HG03066 (cell line): ENCODE measurements at regions not wholly inside any gene's neighbourhood (a gene's known extent, or its start where the extent isn't known, plus 50 kb on each side); places are given as distances from the start of the nearest gene placed in this dataset.

Source experiments
- ATAC-seq: cut with Tn5 transposase; IDR thresholded peaks from one replicate; pipeline ENCODE4 v1.9.1; 2021; ENCODE audit warnings: low read depth; ENCODE audit not compliant: unreplicated experiment

DNA sequence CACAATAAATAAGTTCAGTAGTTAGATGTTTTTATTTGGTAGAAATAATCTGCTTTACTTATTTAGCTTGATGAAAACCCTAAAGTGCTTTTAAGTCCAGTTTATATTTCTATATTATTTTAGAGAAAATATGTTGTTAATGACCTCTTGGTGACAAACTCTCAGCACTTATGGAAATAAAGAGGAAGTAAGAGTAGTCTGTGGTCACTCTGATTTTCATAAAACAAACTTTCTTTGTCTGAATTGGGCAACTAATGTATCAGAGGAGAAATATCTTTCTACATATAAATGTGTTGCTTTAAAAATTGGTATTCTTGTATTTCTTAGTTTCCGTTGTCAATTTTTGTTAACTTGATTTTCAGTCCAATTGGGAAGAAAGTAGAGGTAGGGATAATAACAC lies 878.9 kb upstream of the SEL1L start:
- no peak for ATAC-seq

GRCh38 chr14:82414853-82415539 lies 881.3 kb upstream of the SEL1L start:
- ATAC-seq = no peak

GRCh38 chr14:82419933-82420332 lies 886.3 kb upstream of the SEL1L start:
- ATAC-seq = no peak

GRCh38 chr14:82420871-82421270 lies 887.2 kb upstream of the SEL1L start:
- no peak for ATAC-seq

DNA sequence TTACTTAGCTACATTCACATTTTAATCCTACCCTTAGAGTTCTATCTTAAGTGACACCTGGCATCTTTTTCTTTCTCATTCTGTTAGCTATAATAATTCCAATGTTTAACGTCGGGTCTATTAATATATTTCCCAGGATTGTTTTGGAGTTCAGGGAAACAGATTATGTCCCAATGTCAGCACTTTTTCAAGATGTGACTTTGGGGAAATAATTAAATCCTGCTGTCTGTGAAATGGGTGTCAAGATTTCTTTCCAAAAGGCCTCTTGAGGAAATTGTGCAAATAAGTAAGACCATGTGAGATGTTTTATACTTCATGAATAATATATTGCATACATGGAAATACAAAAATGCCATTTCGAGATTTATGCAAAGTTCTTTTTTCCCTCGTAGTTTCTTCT lies 887.6 kb upstream of the SEL1L start:
- ATAC-seq = no peak

DNA sequence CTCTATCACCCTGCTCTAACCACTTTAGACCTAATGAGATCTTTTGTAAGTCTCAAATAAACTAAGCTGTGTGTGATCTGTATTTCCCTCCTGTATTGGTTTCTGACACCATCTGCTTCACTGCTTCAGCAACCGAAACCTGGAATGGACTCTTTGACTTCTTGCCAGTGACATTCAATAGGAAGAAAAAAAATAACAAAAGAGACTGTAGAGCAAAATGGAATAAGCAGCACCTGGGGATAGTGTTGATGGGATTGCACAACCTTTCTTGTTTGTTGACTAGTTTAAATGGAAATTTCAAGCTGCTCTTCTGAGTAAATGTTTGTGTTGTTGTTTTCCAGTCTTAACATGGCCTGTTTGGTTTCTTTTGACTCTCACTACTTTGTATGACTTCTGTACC lies 888.6 kb upstream of the SEL1L start:
- ATAC-seq = no peak

DNA sequence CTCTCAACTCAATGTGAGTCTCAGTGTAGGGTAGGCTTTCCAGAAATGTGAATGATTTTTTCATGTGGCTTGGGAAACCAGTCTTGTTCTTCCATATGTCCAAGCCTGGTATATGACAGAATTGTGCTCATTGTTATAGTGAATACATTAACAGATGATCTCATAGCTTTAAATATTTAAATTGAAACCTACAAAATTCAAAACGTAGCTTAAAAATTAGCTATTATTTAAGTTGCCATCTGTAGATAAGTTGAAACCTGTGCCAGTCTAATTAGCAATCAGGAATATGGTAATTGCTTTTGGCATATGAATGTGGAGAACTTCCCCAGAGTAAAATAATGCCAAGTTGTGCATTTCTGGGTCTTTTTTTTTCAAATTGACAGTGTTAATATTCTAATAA lies 891.6 kb upstream of the SEL1L start:
- no peak for ATAC-seq

DNA sequence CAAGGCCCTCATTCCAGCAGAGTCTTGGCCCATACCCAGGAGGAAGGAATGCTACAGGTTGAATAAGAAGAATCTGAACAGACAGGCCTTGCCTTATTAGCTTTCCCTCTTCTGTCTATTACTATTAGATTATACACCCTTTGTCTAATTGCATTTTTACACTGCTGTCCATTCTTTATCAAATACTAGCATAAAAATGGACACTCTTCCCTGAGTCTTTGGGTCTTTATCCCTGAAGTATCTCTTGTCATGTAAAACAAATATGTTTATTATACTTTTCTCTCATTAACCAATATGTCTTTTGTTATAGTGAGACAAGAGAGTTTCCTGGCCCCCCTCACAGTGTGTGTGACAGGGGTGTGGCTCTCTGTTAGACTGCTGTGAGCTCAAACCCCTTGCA lies 897.4 kb upstream of the SEL1L start:
- ATAC-seq = no peak

- ATAC-seq = no peak
Observed at GRCh38 chr14:82432301-82433105, 898.9 kb upstream of the SEL1L start.

DNA sequence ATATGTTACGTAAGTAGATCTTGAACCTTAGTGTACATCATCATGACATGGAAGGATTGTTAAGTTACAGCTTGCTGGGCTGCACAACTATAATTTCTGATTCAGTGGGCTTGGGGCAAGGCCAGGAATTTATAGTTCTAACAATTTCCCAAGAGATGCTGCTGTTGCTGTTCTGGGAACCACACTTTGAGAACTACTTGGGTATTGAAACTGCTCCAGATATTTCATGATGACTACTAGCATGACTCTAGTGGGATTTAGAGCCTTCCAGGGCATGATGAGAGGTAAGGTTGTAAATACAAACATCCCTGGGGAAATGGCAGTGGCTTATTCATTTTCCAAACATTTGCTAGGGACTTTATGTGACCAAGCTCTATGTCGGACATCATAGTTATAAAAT lies 904.8 kb upstream of the SEL1L start:
- no peak for ATAC-seq

DNA sequence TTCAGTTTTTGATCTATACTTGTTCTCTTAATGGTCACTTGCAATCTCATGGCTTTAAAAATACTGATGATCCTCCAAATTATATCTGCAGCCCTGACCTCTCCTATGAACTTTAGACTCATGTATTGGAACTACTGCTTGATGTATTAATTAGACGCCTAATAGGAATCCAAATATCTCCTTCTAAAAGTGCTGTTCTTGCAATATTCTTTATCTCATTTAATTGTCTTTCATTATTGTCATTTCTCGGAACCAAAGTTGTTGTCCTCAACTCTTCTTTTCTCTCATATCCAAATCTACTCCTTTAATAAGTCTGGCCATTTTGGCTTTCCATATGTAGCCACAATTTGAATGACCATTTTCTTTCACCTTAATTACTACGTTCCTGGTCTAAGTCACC lies 907.6 kb upstream of the SEL1L start:
- ATAC-seq = no peak

GRCh38 chr14:82445810-82446570 lies 912.3 kb upstream of the SEL1L start:
- no peak for ATAC-seq

DNA sequence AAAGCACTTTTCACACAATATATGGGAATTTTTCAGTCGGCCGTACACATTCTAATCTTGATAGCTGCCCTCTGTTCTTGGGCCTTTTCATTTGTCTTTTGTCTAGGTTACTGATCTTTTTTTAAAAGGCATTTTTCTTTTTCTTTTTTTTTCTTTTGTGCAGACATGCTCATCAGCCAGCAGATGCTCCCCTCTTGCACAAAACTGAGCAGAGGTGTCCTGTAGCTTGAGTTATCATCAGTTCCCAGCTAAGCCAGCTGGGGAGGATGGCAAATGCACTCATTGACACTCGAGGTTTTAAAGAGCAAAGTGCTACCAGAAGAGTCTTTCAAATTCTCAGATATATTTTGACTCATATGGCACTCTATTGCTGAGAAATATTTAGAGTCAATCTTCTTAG lies 913.9 kb upstream of the SEL1L start:
- ATAC-seq = no peak

DNA sequence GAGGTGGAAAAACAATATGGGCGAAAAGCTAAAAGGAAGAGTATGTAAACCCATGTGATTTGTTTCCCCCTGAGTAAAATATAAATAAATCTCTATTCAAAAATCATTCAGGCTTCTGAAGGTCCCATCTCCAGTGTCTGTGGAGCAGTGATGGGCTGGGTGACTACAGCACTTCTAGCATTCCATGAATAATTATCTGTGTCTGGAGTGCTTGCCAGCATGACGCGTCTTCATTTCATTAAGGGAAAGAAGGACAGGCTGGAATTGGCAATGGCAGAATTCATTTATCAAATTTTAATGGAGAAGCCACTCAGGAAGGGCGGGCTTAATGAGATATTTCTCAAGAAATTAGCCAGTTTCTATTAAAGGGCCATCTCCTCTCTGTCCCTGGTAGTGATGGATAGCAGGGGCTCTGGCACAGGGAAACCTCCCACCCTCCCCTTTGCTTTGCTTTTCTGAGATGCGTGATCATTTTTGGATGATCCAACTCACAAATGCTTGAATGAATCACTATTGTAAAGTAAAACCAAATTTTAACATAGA lies 916.3 kb upstream of the SEL1L start:
- no peak for ATAC-seq

- ATAC-seq = no peak
Observed at GRCh38 chr14:82451675-82452074, 918.0 kb upstream of the SEL1L start.

- ATAC-seq = no peak
Observed at GRCh38 chr14:82482345-82482744, 948.7 kb upstream of the SEL1L start.

- no peak for ATAC-seq
Observed at GRCh38 chr14:82488473-82488872, 954.8 kb upstream of the SEL1L start.

DNA sequence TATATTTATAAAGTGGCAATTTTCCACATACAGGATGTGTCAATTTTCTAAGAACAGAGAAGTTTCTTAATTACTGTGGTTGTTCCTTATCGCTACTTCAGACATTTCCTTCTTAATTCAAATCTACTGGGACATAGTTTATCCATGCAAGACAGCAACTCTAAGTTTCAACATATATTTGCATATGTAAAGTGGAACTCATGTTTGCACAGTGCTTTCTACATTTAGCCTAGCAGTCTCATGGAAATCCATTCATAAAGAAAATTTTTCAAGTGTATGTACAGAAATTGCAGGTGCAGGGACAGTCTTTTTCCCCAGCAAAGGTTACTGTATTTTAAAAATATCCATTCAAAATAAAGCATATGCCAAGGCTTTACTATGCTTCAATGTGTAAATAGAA lies 956.7 kb upstream of the SEL1L start:
- no peak for ATAC-seq

DNA sequence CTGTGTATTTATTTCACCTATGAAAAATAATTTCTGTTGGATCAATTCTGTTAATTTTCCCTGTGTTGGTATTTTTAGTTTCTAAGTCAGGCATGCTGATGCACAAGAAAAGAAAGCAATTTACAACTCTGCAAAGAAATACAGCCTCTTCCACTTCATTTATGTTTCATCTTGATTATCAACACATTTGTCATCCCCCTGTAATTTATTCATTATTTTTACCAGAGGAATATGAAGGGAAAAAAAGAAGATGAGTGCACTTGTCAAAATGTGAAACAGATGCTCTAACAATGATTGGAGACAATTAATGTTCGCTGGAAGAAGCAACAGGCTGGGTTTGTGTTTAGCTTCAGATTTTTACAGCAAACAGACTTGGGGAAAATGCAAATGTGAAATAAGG lies 958.5 kb upstream of the SEL1L start:
- ATAC-seq = no peak

DNA sequence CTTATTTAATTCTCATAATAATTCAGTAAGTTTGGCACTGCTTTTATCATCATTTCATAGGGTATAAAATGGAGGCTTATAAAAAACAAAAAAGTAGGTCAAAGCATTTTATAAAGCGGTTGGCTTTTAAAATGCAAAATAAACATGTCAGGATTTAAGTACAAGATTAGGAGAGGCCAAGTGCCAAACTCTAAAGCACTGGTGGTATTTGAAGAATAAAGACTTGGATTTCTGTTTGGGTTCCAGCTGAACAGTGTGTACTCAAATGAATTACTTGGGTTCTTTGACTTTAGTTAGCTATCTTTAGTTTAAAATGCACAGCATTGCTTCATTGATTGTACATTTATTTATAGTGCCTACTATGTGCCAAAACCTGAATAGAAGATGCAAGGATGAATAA lies 966.6 kb upstream of the SEL1L start:
- ATAC-seq = no peak

DNA sequence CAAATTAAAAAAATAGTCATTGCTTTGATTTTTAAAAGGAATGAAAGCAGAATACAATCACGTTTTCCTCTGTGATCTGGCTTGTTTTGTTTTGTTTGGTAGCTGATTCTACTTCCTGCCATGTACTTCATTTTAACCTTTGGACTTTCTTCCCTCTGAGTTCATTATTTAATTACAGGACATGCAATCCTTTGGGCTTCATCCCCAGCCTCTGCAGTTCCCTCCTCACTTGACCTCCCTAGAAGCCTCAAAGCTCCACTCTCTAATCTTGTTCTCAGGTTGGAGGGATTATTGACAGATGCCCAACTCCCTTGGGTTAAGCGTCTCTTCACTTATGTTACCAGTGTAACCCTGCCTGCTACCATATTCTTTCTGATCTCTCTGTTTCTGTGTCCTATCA lies 967.9 kb upstream of the SEL1L start:
- ATAC-seq = no peak
